Activated T-cell treated with anti-CD3 and anti-CD28 coated beads, Interleukin-2, amount 50 U/mL, for 24 hours (primary cell): ENCODE measurements at regions not wholly inside any gene's neighbourhood (a gene's known extent, or its start where the extent isn't known, plus 50 kb on each side); places are given as distances from the start of the nearest gene placed in this dataset.

ENCODE experiments used
- DNase-seq: peaks from one replicate; pipeline ENCODE4 v3.0.0-alpha.2; 2020
- H3K27ac Mint-ChIP-seq: 2 replicates; pipeline ENCODE4 v1.8.0; 2020; ENCODE audit warnings: mild to moderate bottlenecking, mixed read lengths
- H3K27me3 Mint-ChIP-seq: 2 replicates; pipeline ENCODE4 v1.8.0; 2020; ENCODE audit warnings: mixed read lengths
- H3K36me3 Mint-ChIP-seq: 2 replicates; pipeline ENCODE4 v1.8.0; 2020; ENCODE audit warnings: low read depth, mixed read lengths
- H3K4me1 Mint-ChIP-seq: 2 replicates; pipeline ENCODE4 v1.8.0; 2020; ENCODE audit warnings: low read depth, mixed read lengths
- H3K4me3 Mint-ChIP-seq: 2 replicates; pipeline ENCODE4 v1.8.0; 2020; ENCODE audit warnings: mild to moderate bottlenecking, moderate library complexity, mixed read lengths
- H3K9me3 Mint-ChIP-seq: 2 replicates; pipeline ENCODE4 v1.8.0; 2020; ENCODE audit warnings: mixed read lengths

- Mint-ChIP-seq H3K9me3 (no peaks in the 10 kb centered on the region), H3K4me1 (no peaks in the 10 kb centered on the region), H3K27ac (no peak overlapping the region), H3K4me3 (no peak overlapping the region), H3K36me3 (no peaks in the 10 kb centered on the region), H3K27me3 (peaks cover 36% of the 10 kb centered on the region)
- no peak for DNase-seq
These were observed 57.0 kb upstream of the LMX1B start for GRCh38 chr9:126556560-126557250.

- Mint-ChIP-seq H3K9me3 (no peaks in the 10 kb centered on the region), H3K4me3 (no peak overlapping the region), H3K27me3 (peaks cover 42% of the 10 kb centered on the region), H3K36me3 (no peaks in the 10 kb centered on the region), H3K27ac (no peak overlapping the region), H3K4me1 (no peaks in the 10 kb centered on the region)
- DNase-seq = peak; percentile 79
These were observed 55.6 kb upstream of the LMX1B start for GRCh38 chr9:126558051-126558665.

GRCh38 chr9:126559296-126559695, 54.4 kb upstream of the LMX1B start:
- Mint-ChIP-seq H3K36me3 (no peaks in the 10 kb centered on the region), H3K9me3 (no peaks in the 10 kb centered on the region), H3K4me1 (no peaks in the 10 kb centered on the region), H3K27ac (no peak overlapping the region), H3K4me3 (no peak overlapping the region), H3K27me3 (peaks cover 47% of the 10 kb centered on the region)
- no peak for DNase-seq

GRCh38 chr9:126561582-126561981, 52.1 kb upstream of the LMX1B start:
- H3K4me1 Mint-ChIP-seq = no peaks in the 10 kb centered on the region
- no peaks in the 10 kb centered on the region for H3K9me3 Mint-ChIP-seq
- H3K27ac Mint-ChIP-seq = no peak overlapping the region
- no peak for DNase-seq
- no peaks in the 10 kb centered on the region for H3K36me3 Mint-ChIP-seq
- no peak overlapping the region for H3K4me3 Mint-ChIP-seq
- H3K27me3 Mint-ChIP-seq = peaks cover 67% of the 10 kb centered on the region

GRCh38 chr9:126563556-126563955, 50.2 kb upstream of the LMX1B start:
- Mint-ChIP-seq H3K4me3 (no peak overlapping the region), H3K9me3 (no peaks in the 10 kb centered on the region), H3K27ac (no peak overlapping the region), H3K36me3 (no peaks in the 10 kb centered on the region), H3K27me3 (peaks cover 75% of the 10 kb centered on the region), H3K4me1 (no peaks in the 10 kb centered on the region)
- no peak for DNase-seq
